ENCODE measurements at regions not wholly inside any gene's neighbourhood (a gene's known extent, or its start where the extent isn't known, plus 50 kb on each side); places are given as distances from the start of the nearest gene placed in this dataset.

DNA sequence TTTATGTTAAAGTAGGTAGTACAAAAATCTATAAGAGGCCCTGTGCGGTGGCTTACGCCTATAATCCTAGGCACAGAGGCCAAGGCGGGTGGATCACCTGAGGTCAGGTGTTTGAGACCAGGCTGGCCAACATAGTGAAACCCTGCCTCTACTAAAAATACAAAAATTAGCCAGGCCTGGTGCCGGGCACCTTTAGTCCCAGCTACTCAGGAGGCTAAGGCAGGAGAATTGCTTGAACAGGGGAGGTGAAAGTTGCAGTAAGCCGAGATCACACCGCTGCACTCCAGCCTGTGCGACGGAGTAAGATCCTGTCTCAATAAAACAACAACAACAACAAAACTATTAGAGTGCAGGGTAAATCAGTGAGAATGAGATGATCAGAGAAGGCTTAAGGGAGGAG is 634.5 kb downstream of the NR2F1-AS1 start:
- TF ChIP-seq, protein P1, sequence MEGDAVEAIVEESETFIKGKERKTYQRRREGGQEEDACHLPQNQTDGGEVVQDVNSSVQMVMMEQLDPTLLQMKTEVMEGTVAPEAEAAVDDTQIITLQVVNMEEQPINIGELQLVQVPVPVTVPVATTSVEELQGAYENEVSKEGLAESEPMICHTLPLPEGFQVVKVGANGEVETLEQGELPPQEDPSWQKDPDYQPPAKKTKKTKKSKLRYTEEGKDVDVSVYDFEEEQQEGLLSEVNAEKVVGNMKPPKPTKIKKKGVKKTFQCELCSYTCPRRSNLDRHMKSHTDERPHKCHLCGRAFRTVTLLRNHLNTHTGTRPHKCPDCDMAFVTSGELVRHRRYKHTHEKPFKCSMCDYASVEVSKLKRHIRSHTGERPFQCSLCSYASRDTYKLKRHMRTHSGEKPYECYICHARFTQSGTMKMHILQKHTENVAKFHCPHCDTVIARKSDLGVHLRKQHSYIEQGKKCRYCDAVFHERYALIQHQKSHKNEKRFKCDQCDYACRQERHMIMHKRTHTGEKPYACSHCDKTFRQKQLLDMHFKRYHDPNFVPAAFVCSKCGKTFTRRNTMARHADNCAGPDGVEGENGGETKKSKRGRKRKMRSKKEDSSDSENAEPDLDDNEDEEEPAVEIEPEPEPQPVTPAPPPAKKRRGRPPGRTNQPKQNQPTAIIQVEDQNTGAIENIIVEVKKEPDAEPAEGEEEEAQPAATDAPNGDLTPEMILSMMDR (IDR thresholded peaks at IDR 0.05; ENCODE audit: insufficient read depth, low read length), result no peak
- TF ChIP-seq SPI1 (IDR thresholded peaks at IDR 0.05; ENCODE audit: borderline replicate concordance, low read depth) (no peak), POLR2AphosphoS5 (IDR thresholded peaks at IDR 0.05; ENCODE audit: low read depth) (no peak), GABPA (IDR thresholded peaks at IDR 0.05; ENCODE audit: low read depth) (no peak)
- TF ChIP-seq, protein P2, sequence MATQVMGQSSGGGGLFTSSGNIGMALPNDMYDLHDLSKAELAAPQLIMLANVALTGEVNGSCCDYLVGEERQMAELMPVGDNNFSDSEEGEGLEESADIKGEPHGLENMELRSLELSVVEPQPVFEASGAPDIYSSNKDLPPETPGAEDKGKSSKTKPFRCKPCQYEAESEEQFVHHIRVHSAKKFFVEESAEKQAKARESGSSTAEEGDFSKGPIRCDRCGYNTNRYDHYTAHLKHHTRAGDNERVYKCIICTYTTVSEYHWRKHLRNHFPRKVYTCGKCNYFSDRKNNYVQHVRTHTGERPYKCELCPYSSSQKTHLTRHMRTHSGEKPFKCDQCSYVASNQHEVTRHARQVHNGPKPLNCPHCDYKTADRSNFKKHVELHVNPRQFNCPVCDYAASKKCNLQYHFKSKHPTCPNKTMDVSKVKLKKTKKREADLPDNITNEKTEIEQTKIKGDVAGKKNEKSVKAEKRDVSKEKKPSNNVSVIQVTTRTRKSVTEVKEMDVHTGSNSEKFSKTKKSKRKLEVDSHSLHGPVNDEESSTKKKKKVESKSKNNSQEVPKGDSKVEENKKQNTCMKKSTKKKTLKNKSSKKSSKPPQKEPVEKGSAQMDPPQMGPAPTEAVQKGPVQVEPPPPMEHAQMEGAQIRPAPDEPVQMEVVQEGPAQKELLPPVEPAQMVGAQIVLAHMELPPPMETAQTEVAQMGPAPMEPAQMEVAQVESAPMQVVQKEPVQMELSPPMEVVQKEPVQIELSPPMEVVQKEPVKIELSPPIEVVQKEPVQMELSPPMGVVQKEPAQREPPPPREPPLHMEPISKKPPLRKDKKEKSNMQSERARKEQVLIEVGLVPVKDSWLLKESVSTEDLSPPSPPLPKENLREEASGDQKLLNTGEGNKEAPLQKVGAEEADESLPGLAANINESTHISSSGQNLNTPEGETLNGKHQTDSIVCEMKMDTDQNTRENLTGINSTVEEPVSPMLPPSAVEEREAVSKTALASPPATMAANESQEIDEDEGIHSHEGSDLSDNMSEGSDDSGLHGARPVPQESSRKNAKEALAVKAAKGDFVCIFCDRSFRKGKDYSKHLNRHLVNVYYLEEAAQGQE (IDR thresholded peaks at IDR 0.05; ENCODE audit: insufficient replicate concordance, low read depth), result no peak

All from HL-60 (cell line).